Stimulated activated CD8-positive, alpha-beta memory T cell treated with anti-CD3 and anti-CD28 coated beads, Interleukin-12 subunit alpha, Interleukin-12 subunit beta, amount 100 ng/mL, for 4 hours (primary cell): ENCODE measurements at regions not wholly inside any gene's neighbourhood (a gene's known extent, or its start where the extent isn't known, plus 50 kb on each side); places are given as distances from the start of the nearest gene placed in this dataset.
"Not testable (repeated sequence)": the region's sequence is repeated elsewhere in the genome, so short reads cannot be mapped to it uniquely, and the experiment has no call there.

Experiments
- DNase-seq: peaks from one replicate; pipeline ENCODE4 v3.0.0-alpha.2; 2020; ENCODE audit warnings: low read depth

DNA sequence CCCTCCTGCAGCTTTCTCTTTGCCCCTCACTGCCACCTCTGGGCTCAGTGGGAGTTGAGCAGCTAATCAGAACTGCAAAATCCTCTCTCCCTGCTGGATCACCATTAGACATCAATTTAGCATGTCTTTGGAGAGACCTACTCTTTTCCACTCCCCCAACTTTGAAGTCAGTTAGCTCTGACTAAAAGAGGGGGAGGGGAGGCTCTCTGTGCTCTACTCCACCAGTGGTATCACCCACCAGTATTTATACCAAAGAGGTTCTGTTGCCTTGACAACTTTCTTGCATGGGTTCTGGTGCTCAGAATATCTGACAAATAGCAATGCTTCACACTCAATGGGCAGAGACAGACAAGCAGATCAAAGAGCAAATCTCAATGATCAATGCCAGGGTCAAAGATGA, 146.2 kb upstream of the ROPN1 start:
- no peak for DNase-seq

GRCh38 chr3:124140746-124141145, 148.8 kb upstream of the ROPN1 start:
- DNase-seq: no peak

DNA sequence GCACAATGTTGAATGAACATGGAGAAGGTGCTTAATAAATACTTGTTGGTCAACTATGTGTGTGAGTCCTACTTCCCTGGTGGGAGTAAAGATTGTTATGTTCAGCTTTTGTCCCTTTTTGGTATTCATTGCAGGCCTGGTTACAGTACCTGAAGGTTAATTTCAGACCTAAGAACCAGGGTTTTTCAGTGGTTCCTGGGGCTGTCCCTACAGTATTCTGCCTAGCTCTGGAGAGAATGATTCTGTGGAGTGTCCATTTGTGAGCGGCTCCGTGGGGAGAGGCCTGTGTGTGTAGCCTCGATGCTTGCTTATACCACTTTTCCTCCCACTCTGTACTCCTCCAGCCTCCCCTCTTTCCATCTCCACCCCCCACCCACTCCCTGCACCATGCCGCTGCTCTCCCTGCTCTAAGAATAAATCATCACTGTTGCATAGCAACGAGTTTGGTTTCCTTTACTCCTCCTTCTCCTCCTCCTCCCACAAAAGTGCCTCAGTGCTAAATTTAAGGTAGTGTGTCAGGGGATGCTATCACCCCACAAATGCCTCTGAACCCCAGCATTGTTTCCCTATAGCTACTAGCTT, 150.6 kb upstream of the ROPN1 start:
- DNase-seq: no peak

- no peak for DNase-seq
Observed at GRCh38 chr3:124143047-124143446, 151.1 kb upstream of the ROPN1 start.

DNA sequence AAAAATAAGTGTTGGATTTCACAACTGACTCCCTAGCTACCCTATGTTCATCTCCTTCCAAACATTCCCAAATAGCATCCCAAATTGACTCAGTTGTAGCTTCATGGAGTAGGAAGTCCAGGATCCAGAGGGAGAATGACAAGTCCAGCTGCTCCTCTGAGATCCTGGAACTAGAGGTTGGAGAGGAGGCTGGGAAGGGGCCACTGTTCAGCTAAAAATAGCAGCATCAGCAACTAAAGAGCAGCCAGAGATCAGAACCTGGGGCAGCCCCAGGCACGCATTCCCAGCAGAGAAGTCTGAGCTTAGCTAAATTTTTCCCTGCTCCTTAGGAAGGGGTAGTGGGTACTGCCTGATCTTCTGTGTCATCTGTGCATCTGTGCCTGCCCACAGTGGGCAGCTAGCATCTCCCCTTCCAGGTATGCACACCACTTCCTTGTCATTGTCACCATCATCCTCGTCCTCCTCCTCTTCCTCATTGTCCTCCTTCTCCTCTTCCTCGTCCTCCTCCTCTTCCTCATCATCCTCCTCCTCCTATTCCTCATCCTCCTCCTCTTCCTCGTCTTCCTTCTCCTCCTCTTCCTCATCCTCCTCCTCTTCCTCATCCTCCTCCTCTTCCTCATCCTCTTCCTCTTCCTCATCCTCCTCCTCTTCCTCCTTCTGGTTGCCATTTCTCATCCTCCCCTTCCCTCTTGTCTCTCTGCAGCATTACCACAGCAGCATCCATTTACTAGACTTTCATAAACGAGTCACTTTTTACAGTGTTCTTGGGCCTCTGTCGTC, 152.3 kb upstream of the ROPN1 start:
- no peak for DNase-seq

DNA sequence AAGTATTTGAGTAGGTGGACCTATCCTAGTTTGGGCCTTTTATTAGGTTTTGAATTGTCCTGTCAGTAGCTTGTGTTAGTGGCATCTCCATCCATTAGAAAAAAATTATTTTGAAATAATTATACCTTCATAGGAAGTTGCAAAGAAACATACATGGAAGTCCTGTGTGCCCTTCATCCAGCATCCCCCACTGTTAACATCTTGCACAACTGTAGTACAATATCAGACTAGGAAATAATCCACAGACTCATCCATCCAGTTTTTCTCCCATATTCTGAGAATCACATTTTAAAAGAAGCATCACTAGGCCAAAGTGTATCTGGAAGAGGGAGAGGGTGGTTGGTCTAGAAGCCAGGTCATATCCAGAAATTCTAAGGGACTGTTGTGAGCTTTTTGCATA, 155.5 kb upstream of the ROPN1 start:
- no peak for DNase-seq

- no peak for DNase-seq
Observed at GRCh38 chr3:124147946-124148345, 156.0 kb upstream of the ROPN1 start.

DNA sequence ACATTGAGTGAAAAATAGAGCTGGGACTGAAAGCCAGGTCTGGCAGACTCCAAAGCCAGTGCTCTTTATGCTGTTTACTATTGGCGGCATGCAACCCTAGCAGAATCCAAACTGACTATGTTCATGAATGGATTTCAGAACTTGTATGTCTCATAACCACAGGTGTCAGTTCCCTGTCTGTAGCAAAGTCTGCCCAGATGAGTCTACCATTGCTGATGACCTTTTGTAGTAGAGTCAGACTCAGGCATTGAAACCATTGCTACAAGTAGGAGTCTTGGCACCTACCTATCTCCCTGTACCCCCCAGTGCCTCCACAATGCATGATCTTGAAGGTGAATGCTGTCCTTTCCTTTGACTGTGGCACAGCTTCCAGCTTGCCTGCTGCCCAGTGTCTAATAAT, 157.2 kb upstream of the ROPN1 start:
- no peak for DNase-seq

DNA sequence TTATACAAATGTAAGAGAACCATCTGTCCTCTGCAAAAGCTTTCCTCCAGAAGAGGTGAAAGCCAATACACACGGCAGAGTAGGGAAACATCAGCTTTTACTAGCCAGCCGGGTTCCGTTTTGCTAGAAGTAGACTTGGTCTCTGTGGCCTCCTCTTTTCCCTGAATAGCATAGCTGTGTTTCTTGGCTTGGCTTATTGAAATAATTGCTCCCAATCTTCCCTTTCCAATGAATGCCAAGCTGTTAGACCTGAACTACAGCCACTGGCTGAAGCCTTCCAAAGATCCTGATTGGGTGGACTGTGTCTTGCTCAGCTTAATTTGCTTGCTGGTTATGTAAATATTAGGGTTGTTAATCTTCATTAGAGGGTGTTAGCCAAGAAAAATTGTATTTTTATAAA, 157.8 kb upstream of the ROPN1 start:
- DNase-seq: no peak

DNA sequence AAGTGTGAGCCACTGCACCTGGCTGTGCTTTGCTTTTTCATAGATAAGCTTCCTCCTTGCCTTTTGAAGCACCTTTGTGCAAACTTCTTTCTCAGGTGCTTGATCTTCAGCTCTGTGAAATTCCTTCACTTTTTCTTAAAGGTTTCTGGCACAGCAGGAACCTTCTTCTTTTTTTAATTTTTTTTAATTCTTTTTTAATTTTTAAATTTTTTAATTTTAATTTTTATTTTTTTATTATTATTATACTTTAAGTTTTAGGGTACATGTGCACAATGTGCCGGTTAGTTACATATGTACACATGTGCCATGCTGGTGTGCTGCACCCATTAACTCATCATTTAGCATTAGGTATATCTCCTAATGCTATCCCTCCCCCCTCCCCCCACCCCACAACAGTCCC, 161.0 kb upstream of the ROPN1 start:
- DNase-seq: not testable (repeated sequence)

- DNase-seq: no peak
Observed at GRCh38 chr3:124156866-124157712, 165.2 kb upstream of the ROPN1 start.

DNA sequence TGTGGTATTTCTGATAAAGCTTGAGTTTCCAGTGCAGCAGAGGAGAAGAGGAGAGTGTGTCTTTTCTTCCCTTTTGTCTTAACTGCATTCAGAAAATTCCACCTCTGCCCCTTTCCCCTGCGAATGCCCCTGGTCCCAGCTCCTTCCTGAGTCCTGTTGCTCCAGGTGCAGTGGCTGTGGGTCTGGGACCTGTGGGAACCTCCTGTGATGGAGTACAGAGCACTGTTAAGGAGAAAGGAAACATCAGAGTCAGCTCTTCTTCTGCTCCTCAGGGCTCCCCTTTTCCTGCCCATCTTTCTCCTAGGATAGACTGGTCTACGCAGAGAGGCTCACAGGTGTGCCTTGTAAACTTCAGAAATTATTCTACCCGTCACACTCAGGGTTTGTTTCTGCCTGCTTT, 165.8 kb upstream of the ROPN1 start:
- DNase-seq: no peak

GRCh38 chr3:124158168-124158881, 166.4 kb upstream of the ROPN1 start:
- no peak for DNase-seq

DNA sequence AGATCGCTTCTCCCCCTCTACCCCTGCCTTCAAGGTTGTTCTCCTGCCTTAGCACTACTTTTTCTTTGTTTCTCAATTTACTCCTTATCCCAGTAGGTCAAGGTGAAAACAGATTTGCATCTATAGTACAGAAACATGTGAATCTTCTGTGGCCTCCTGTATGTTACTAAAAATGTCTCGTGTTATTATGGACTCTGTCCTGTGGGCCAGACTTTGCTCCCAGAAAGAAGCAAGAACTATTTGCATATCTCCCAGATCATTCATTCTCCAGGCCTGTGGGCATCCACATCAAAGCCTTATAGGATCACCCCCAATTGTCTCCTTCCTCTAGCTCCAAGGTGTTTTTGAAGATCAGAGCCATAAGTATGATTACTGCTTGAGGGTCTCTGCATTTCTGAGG, 169.5 kb upstream of the ROPN1 start:
- DNase-seq: no peak

DNA sequence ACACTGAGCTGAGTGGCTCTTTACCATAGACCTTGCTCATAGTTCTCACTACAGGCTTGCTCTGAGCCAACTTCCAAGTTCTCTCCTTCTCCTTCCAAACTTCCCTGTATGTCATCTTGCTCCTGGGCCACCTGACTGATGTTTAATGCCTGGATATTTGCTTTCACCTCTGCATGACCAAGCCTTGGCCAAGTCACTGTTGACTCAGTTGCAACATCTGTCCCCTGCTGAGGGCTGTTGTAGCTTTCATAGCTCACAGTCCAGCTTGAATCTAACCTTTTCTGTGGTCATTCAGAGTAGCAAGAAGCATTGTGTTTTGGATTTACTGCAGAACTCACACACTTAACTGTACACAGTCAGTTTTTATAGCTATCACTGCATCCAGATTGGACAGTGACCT, 171.8 kb upstream of the ROPN1 start:
- no peak for DNase-seq

DNA sequence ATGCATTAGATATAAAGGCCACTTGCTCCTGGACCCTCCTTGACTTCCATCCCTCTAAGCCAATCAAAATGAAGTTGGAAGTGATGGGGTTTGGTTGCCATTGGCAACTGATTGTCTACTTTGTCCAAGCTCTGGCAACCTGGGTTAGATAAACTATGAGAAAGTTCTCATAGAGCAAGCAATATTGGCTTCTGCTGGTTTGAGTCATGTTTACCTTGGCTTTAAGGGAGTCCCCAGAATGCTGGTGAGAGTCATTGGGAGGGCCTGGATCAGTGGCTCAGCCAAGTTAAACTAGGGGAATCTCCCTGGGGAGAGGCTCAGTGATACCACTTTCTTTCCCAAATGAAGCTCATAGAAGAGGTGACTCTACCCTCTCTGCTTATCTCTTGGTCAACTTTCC, 176.3 kb upstream of the ROPN1 start:
- no peak for DNase-seq

GRCh38 chr3:124172283-124172682, 180.4 kb upstream of the ROPN1 start:
- no peak for DNase-seq

GRCh38 chr3:124172816-124173215, 180.9 kb upstream of the ROPN1 start:
- DNase-seq: no peak

DNA sequence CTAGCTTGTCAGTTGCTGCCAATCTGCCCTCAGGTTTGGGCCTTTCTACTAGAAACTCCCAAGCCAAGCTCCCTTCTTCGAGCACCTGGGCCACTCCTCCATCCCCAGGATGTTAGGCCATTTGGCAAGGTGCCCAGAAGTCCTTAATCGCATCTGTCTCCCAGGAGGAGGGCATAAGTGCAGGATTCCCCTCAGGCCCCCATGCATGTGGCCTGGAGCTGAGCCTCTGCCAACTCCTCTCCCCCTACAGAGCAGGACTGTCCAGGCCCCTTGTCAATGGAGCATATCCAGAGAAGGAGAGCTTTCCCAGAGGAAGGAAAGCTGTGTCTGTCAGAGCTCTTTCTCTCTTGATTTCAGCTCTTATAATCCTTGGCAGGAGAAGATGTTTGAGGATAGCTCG, 182.6 kb upstream of the ROPN1 start:
- DNase-seq: no peak

- DNase-seq: no peak
Observed at GRCh38 chr3:124174910-124175874, 183.3 kb upstream of the ROPN1 start.

GRCh38 chr3:124177071-124177470, 185.1 kb upstream of the ROPN1 start:
- no peak for DNase-seq
